ENCODE measurements at regions not wholly inside any gene's neighbourhood (a gene's known extent, or its start where the extent isn't known, plus 50 kb on each side); places are given as distances from the start of the nearest gene placed in this dataset.
"Not testable (repeated sequence)": the region's sequence is repeated elsewhere in the genome, so short reads cannot be mapped to it uniquely, and the experiment has no call there.

DNA sequence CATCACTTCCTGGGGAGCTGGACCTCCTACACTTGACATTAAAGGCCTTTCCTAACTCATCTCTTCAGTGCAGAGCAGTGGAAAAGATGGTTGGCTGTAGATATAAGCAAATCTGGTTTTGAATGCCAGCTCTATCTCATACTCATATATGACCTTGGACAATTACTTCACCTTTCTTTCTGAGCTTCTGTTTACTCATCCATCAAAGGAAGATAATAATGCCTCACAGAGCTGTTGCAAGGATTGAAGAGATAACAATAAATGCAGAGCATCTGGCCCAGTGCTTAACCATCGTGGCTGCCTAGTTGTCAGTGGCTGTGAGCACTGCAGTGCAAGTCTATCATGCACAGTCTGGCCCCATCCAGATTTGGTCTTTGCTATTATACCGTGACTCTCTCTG, 148.1 kb upstream of the EOLA2 start:
- Histone ChIP-seq H3K27ac (ENCODE audit: low read depth in 1 of 3, low read length in 2 of 3) (no peak overlapping the region), H3K36me3 (ENCODE audit: control insufficient read depth in 3 of 3, insufficient read depth in 2 of 3, low read depth in 1 of 3, low read length in 3 of 3) (no peaks in the 10 kb centered on the region), H3K4me3 (ENCODE audit: low read depth in 1 of 3, low read length in 3 of 3) (no peak overlapping the region), H3K27me3 (ENCODE audit: control insufficient read depth in 3 of 3, insufficient read depth in 3 of 3, low read length in 3 of 3) (no peaks in the 10 kb centered on the region), H3K9me3 (ENCODE audit: control insufficient read depth in 2 of 2, insufficient read depth in 1 of 2, low read depth in 1 of 2, low read length in 1 of 2) (no peaks in the 10 kb centered on the region), H3K4me1 (ENCODE audit: control insufficient read depth in 3 of 3, insufficient read depth in 2 of 3, low read depth in 1 of 3, low read length in 2 of 3) (no peaks in the 10 kb centered on the region)
- FAIRE-seq (no peak), DNase-seq (no peak)
- 46 to 77% (median 72%) methylated on average over 2 of the region's 2 CpGs for WGBS, 3 donors

DNA sequence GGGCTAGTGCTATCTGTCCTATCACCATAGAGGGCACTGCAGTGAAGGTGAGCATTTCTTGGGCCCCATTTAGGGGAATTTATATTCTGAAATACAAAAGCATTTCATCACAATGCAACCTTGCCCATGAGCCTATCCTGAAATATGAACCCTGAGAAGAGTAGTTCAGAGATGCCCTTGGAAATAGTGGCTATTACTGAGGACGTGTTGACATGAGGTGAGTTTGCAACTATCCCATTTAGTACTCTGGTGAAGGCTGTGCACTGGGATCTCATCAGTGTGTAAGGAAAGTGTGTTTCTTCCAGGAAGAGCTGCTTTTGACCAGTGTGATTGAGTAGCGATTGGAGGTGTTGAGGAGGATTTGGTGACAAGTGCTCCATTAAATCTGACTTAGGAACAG, 149.3 kb upstream of the EOLA2 start:
- Histone ChIP-seq H3K27ac (ENCODE audit: low read depth in 1 of 3, low read length in 2 of 3) (no peak overlapping the region), H3K9me3 (ENCODE audit: control insufficient read depth in 2 of 2, insufficient read depth in 1 of 2, low read depth in 1 of 2, low read length in 1 of 2) (no peaks in the 10 kb centered on the region), H3K36me3 (ENCODE audit: control insufficient read depth in 3 of 3, insufficient read depth in 2 of 3, low read depth in 1 of 3, low read length in 3 of 3) (no peaks in the 10 kb centered on the region), H3K27me3 (ENCODE audit: control insufficient read depth in 3 of 3, insufficient read depth in 3 of 3, low read length in 3 of 3) (no peaks in the 10 kb centered on the region), H3K4me1 (ENCODE audit: control insufficient read depth in 3 of 3, insufficient read depth in 2 of 3, low read depth in 1 of 3, low read length in 2 of 3) (no peaks in the 10 kb centered on the region), H3K4me3 (ENCODE audit: low read depth in 1 of 3, low read length in 3 of 3) (no peak overlapping the region)
- no peak for DNase-seq
- FAIRE-seq, result no peak
- 73 to 100% (median 93%) methylated on average over 2 of the region's 2 CpGs for WGBS, 3 donors

DNA sequence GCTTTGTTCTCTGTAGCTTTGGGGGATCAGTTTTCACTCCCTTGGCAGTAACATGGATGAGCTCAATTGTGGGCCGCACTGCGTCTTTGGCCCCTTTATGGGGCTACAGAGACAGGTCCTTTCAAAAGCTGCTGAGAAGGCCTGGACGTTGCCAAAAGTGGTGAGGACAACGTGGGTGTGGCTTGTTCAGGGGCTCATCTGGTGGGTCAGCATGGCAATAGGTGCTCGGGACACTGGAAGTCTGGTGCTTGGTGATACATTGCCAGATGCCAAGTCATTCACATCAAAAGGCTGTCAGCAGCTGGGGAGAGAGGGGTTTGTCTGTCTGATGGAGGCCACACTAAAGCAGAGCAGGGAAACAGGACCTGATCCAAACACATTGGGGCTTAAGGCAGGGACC, 149.8 kb upstream of the EOLA2 start:
- DNase-seq, result no peak
- no peak for FAIRE-seq
- no peaks in the 10 kb centered on the region for H3K9me3 ChIP-seq (ENCODE audit: control insufficient read depth in 2 of 2, insufficient read depth in 1 of 2, low read depth in 1 of 2, low read length in 1 of 2)
- H3K27ac ChIP-seq (ENCODE audit: low read depth in 1 of 3, low read length in 2 of 3), result no peak overlapping the region
- 72 to 89% (median 85%) methylated on average over 5 of the region's 5 CpGs for WGBS, 3 donors
- H3K4me1 ChIP-seq (ENCODE audit: control insufficient read depth in 3 of 3, insufficient read depth in 2 of 3, low read depth in 1 of 3, low read length in 2 of 3), result no peaks in the 10 kb centered on the region
- no peaks in the 10 kb centered on the region for H3K36me3 ChIP-seq (ENCODE audit: control insufficient read depth in 3 of 3, insufficient read depth in 2 of 3, low read depth in 1 of 3, low read length in 3 of 3)
- no peaks in the 10 kb centered on the region for H3K27me3 ChIP-seq (ENCODE audit: control insufficient read depth in 3 of 3, insufficient read depth in 3 of 3, low read length in 3 of 3)
- no peak overlapping the region for H3K4me3 ChIP-seq (ENCODE audit: low read depth in 1 of 3, low read length in 3 of 3)

DNA sequence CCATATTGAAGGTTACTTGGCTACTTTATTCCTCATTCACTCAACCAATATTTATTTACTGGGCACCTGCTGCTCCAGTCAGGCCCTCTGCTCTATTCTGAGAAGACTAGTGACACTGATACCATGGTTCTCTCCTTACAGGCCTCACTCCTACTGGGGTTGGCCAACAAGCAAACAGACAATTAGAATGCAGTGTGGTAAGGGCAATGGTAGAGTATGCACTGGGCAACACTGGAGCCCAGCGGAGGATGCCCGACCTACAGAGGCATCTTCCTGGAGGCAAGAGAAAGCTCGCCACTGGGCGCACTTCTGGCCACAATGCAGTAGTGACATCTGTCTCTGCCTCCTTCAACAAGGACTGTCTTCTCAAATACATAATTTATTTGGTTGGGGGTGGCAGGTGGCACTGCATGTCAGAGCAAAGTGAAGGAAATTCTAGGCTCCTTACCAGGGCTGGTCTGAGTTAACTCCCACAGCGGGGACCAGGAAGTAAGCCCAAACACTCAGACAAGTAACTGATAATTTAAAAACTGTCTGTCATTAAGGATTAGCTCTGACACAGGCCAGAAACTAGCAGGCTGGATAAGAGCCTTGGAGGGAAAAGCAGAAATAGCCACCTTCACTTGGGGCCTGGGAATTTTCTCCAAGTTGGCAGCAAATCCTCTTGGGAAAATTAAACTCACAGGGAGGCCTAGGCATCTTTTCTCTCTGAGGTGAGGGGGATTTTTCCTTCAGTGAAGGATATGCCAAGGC, 150.7 kb upstream of the EOLA2 start:
- Histone ChIP-seq H3K4me3 (ENCODE audit: low read depth in 1 of 3, low read length in 3 of 3) (no peak overlapping the region), H3K9me3 (ENCODE audit: control insufficient read depth in 2 of 2, insufficient read depth in 1 of 2, low read depth in 1 of 2, low read length in 1 of 2) (no peaks in the 10 kb centered on the region), H3K36me3 (ENCODE audit: control insufficient read depth in 3 of 3, insufficient read depth in 2 of 3, low read depth in 1 of 3, low read length in 3 of 3) (no peaks in the 10 kb centered on the region), H3K27me3 (ENCODE audit: control insufficient read depth in 3 of 3, insufficient read depth in 3 of 3, low read length in 3 of 3) (no peaks in the 10 kb centered on the region), H3K4me1 (ENCODE audit: control insufficient read depth in 3 of 3, insufficient read depth in 2 of 3, low read depth in 1 of 3, low read length in 2 of 3) (no peaks in the 10 kb centered on the region), H3K27ac (ENCODE audit: low read depth in 1 of 3, low read length in 2 of 3) (no peak overlapping the region)
- WGBS, 3 donors, result 86 to 94% (median 92%) methylated on average over 5 of the region's 5 CpGs
- no peak for DNase-seq
- FAIRE-seq, result no peak

DNA sequence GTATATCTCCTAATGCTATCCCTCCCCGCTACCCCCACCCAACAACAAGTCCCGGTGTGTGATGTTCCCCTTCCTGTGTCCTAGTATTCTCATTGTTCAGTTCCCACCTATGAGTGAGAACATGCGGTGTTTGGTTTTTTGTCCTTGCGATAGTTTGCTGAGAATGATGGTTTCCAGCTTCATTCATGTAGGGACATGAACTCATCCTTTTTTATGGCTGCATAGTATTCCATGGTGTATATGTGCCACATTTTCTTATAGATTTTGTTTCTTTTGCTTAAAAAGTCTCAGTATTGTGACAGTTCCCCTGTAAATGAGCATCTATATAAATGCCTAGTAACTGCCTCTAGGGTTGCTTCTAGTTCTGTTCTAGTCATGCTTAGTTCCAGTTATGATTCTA, 153.0 kb upstream of the EOLA2 start:
- not testable (repeated sequence) for FAIRE-seq; DNase-seq; H3K36me3 ChIP-seq (ENCODE audit: control insufficient read depth in 3 of 3, insufficient read depth in 2 of 3, low read depth in 1 of 3, low read length in 3 of 3); H3K27me3 ChIP-seq (ENCODE audit: control insufficient read depth in 3 of 3, insufficient read depth in 3 of 3, low read length in 3 of 3); H3K27ac ChIP-seq (ENCODE audit: low read depth in 1 of 3, low read length in 2 of 3); H3K4me1 ChIP-seq (ENCODE audit: control insufficient read depth in 3 of 3, insufficient read depth in 2 of 3, low read depth in 1 of 3, low read length in 2 of 3); H3K4me3 ChIP-seq (ENCODE audit: low read depth in 1 of 3, low read length in 3 of 3); H3K9me3 ChIP-seq (ENCODE audit: control insufficient read depth in 2 of 2, insufficient read depth in 1 of 2, low read depth in 1 of 2, low read length in 1 of 2)
- WGBS, 3 donors, result 89 to 96% (median 95%) methylated on average over 4 of the region's 4 CpGs

GRCh38 chrX:150092549-150092948, 154.3 kb upstream of the EOLA2 start:
- no peaks in the 10 kb centered on the region for H3K9me3 ChIP-seq (ENCODE audit: control insufficient read depth in 2 of 2, insufficient read depth in 1 of 2, low read depth in 1 of 2, low read length in 1 of 2)
- no peak overlapping the region for H3K27ac ChIP-seq (ENCODE audit: low read depth in 1 of 3, low read length in 2 of 3)
- H3K27me3 ChIP-seq (ENCODE audit: control insufficient read depth in 3 of 3, insufficient read depth in 3 of 3, low read length in 3 of 3), result no peaks in the 10 kb centered on the region
- no peak overlapping the region for H3K4me3 ChIP-seq (ENCODE audit: low read depth in 1 of 3, low read length in 3 of 3)
- no peaks in the 10 kb centered on the region for H3K36me3 ChIP-seq (ENCODE audit: control insufficient read depth in 3 of 3, insufficient read depth in 2 of 3, low read depth in 1 of 3, low read length in 3 of 3)
- 42 to 73% (median 73%) methylated on average over 4 of the region's 4 CpGs for WGBS, 3 donors
- FAIRE-seq (no peak), DNase-seq (no peak)
- no peaks in the 10 kb centered on the region for H3K4me1 ChIP-seq (ENCODE audit: control insufficient read depth in 3 of 3, insufficient read depth in 2 of 3, low read depth in 1 of 3, low read length in 2 of 3)

GRCh38 chrX:150094375-150094774, 156.1 kb upstream of the EOLA2 start:
- H3K4me3 ChIP-seq (ENCODE audit: low read depth in 1 of 3, low read length in 3 of 3), result no peak overlapping the region
- no peaks in the 10 kb centered on the region for H3K27me3 ChIP-seq (ENCODE audit: control insufficient read depth in 3 of 3, insufficient read depth in 3 of 3, low read length in 3 of 3)
- H3K4me1 ChIP-seq (ENCODE audit: control insufficient read depth in 3 of 3, insufficient read depth in 2 of 3, low read depth in 1 of 3, low read length in 2 of 3), result no peaks in the 10 kb centered on the region
- no peak overlapping the region for H3K27ac ChIP-seq (ENCODE audit: low read depth in 1 of 3, low read length in 2 of 3)
- 42 to 56% (median 56%) methylated on average over 1 of the region's 1 CpG for WGBS, 3 donors
- DNase-seq (no peak), FAIRE-seq (no peak)
- no peaks in the 10 kb centered on the region for H3K9me3 ChIP-seq (ENCODE audit: control insufficient read depth in 2 of 2, insufficient read depth in 1 of 2, low read depth in 1 of 2, low read length in 1 of 2)
- no peaks in the 10 kb centered on the region for H3K36me3 ChIP-seq (ENCODE audit: control insufficient read depth in 3 of 3, insufficient read depth in 2 of 3, low read depth in 1 of 3, low read length in 3 of 3)

- H3K4me1 ChIP-seq (ENCODE audit: control insufficient read depth in 3 of 3, insufficient read depth in 2 of 3, low read depth in 1 of 3, low read length in 2 of 3), result no peaks in the 10 kb centered on the region
- no peak for FAIRE-seq
Measured at GRCh38 chrX:150094996-150095395, 156.7 kb upstream of the EOLA2 start.

GRCh38 chrX:150099316-150099715, 161.0 kb upstream of the EOLA2 start:
- Histone ChIP-seq H3K27ac (ENCODE audit: low read depth in 1 of 3, low read length in 2 of 3) (no peak overlapping the region), H3K36me3 (ENCODE audit: control insufficient read depth in 3 of 3, insufficient read depth in 2 of 3, low read depth in 1 of 3, low read length in 3 of 3) (no peaks in the 10 kb centered on the region), H3K27me3 (ENCODE audit: control insufficient read depth in 3 of 3, insufficient read depth in 3 of 3, low read length in 3 of 3) (no peaks in the 10 kb centered on the region), H3K4me1 (ENCODE audit: control insufficient read depth in 3 of 3, insufficient read depth in 2 of 3, low read depth in 1 of 3, low read length in 2 of 3) (no peaks in the 10 kb centered on the region), H3K9me3 (ENCODE audit: control insufficient read depth in 2 of 2, insufficient read depth in 1 of 2, low read depth in 1 of 2, low read length in 1 of 2) (no peaks in the 10 kb centered on the region), H3K4me3 (ENCODE audit: low read depth in 1 of 3, low read length in 3 of 3) (no peak overlapping the region)
- 31 to 39% (median 34%) methylated on average over 2 of the region's 2 CpGs for WGBS, 3 donors
- FAIRE-seq (no peak), DNase-seq (no peak)

More at GRCh38 chrX:150094996-150095395, 156.7 kb upstream of the EOLA2 start:
- Histone ChIP-seq H3K27ac (ENCODE audit: low read depth in 1 of 3, low read length in 2 of 3) (no peak overlapping the region), H3K27me3 (ENCODE audit: control insufficient read depth in 3 of 3, insufficient read depth in 3 of 3, low read length in 3 of 3) (no peaks in the 10 kb centered on the region), H3K9me3 (ENCODE audit: control insufficient read depth in 2 of 2, insufficient read depth in 1 of 2, low read depth in 1 of 2, low read length in 1 of 2) (no peaks in the 10 kb centered on the region), H3K4me3 (ENCODE audit: low read depth in 1 of 3, low read length in 3 of 3) (no peak overlapping the region), H3K36me3 (ENCODE audit: control insufficient read depth in 3 of 3, insufficient read depth in 2 of 3, low read depth in 1 of 3, low read length in 3 of 3) (no peaks in the 10 kb centered on the region)
- DNase-seq, result no peak

Measured in small intestine (tissue), 7 donors.